H9 (cell line): ENCODE measurements at regions not wholly inside any gene's neighbourhood (a gene's known extent, or its start where the extent isn't known, plus 50 kb on each side); places are given as distances from the start of the nearest gene placed in this dataset.
A peak's percentile ranks its signal among the peaks of the same experiment; 100 is the strongest.

Source experiments
- DNase-seq: peaks from one replicate; pipeline ENCODE4 v3.0.0-alpha.2; 2017
- H2AFZ ChIP-seq: one replicate; pipeline ENCODE4 v1.6.1; 2013; ENCODE audit warnings: mild to moderate bottlenecking, low read length, control low read depth, moderate library complexity
- H2AK5ac ChIP-seq: 2 replicates; pipeline ENCODE4 v1.6.1; 2013; ENCODE audit warnings: low read length, control low read depth, mixed read lengths; ENCODE audit not compliant: insufficient read length
- H2BK120ac ChIP-seq: one replicate; pipeline ENCODE4 v1.6.1; 2013; ENCODE audit warnings: low read depth, mild to moderate bottlenecking, low read length, control low read depth, inconsistent platforms; ENCODE audit not compliant: poor library complexity, severe bottlenecking
- H2BK12ac ChIP-seq: 2 replicates; pipeline ENCODE4 v1.6.1; 2013; ENCODE audit warnings: low read length, control low read depth, mixed read lengths, low read depth; ENCODE audit not compliant: insufficient read length
- H2BK15ac ChIP-seq: 2 replicates; pipeline ENCODE4 v1.6.1; 2013; ENCODE audit warnings: low read depth, low read length, control low read depth
- H2BK20ac ChIP-seq: one replicate; pipeline ENCODE4 v1.6.1; 2013; ENCODE audit warnings: low read depth, mild to moderate bottlenecking, low read length, control low read depth, inconsistent platforms; ENCODE audit not compliant: poor library complexity, severe bottlenecking
- H2BK5ac ChIP-seq: 2 replicates; pipeline ENCODE4 v1.6.1; 2013; ENCODE audit warnings: low read length, control low read depth, mixed read lengths; ENCODE audit not compliant: insufficient read length
- H3K14ac ChIP-seq: 2 replicates; pipeline ENCODE4 v1.6.1; 2013; ENCODE audit warnings: low read length, control low read depth; ENCODE audit not compliant: insufficient read depth
- H3K18ac ChIP-seq: 2 replicates; pipeline ENCODE4 v1.6.1; 2013; ENCODE audit warnings: low read depth, mild to moderate bottlenecking, mixed read lengths, low read length, control low read depth; ENCODE audit not compliant: insufficient read length
- H3K23ac ChIP-seq: 2 replicates; pipeline ENCODE4 v1.6.1; 2013; ENCODE audit warnings: low read length, control low read depth, mixed read lengths, low read depth; ENCODE audit not compliant: insufficient read length
- H3K23me2 ChIP-seq: 2 replicates; pipeline ENCODE4 v1.6.1; 2013; ENCODE audit warnings: low read depth, mild to moderate bottlenecking, mixed read lengths, low read length, control low read depth; ENCODE audit not compliant: insufficient read length, poor library complexity, severe bottlenecking
- H3K27ac ChIP-seq: 2 replicates; pipeline ENCODE4 v1.5.1; 2013; ENCODE audit warnings: low read length, control low read depth, mixed read lengths, low read depth; ENCODE audit not compliant: insufficient read length
- H3K27me3 ChIP-seq: 2 replicates; pipeline ENCODE4 v1.6.1; 2013; ENCODE audit warnings: low read length, control low read depth, inconsistent platforms; ENCODE audit not compliant: insufficient read depth
- H3K4ac ChIP-seq: 2 replicates; pipeline ENCODE4 v1.6.1; 2013; ENCODE audit warnings: low read depth, mild to moderate bottlenecking, control low read depth, inconsistent platforms, low read length, moderate library complexity
- H3K4me1 ChIP-seq: 2 replicates; pipeline ENCODE4 v1.6.1; 2013; ENCODE audit warnings: low read length, control low read depth, inconsistent platforms; ENCODE audit not compliant: insufficient read depth
- H3K4me2 ChIP-seq: 2 replicates; pipeline ENCODE4 v1.6.1; 2013; ENCODE audit warnings: low read length, control low read depth, mixed read lengths; ENCODE audit not compliant: insufficient read length, insufficient read depth
- H3K56ac ChIP-seq: 2 replicates; pipeline ENCODE4 v1.6.1; 2013; ENCODE audit warnings: low read depth, mild to moderate bottlenecking, mixed read lengths, low read length, control low read depth; ENCODE audit not compliant: insufficient read length
- H3K79me1 ChIP-seq: 2 replicates; pipeline ENCODE4 v1.6.1; 2013; ENCODE audit warnings: low read depth, mild to moderate bottlenecking, moderate library complexity, low read length, control low read depth, inconsistent platforms; ENCODE audit not compliant: insufficient read depth, poor library complexity, severe bottlenecking
- H3K79me2 ChIP-seq: 2 replicates; pipeline ENCODE4 v1.6.1; 2013; ENCODE audit warnings: low read length, control low read depth, inconsistent platforms; ENCODE audit not compliant: insufficient read depth
- H3K9ac ChIP-seq: 2 replicates; pipeline ENCODE4 v1.6.1; 2013; ENCODE audit warnings: low read length, control low read depth, mixed read lengths; ENCODE audit not compliant: insufficient read length; ENCODE audit errors: extremely low read depth
- H3K9me3 ChIP-seq: one replicate; pipeline ENCODE4 v1.6.1; 2013; ENCODE audit warnings: low read depth, low read length, inconsistent platforms; ENCODE audit not compliant: control insufficient read depth
- H3T11ph ChIP-seq: one replicate; pipeline ENCODE4 v1.6.1; 2013; ENCODE audit warnings: mild to moderate bottlenecking, low read length, control low read depth, inconsistent platforms
- H4K20me1 ChIP-seq: one replicate; pipeline ENCODE4 v1.6.1; 2013; ENCODE audit not compliant: control insufficient read depth, insufficient read length, insufficient read depth
- H4K5ac ChIP-seq: 2 replicates; pipeline ENCODE4 v1.6.1; 2013; ENCODE audit warnings: low read depth, mild to moderate bottlenecking, mixed read lengths, low read length, control low read depth; ENCODE audit not compliant: insufficient read length
- H4K8ac ChIP-seq: replicated peaks from 2 replicates; pipeline ENCODE4 v1.6.1; 2013; ENCODE audit warnings: low read length, control low read depth, mixed read lengths, low read depth; ENCODE audit not compliant: insufficient read length
- H4K91ac ChIP-seq: 2 replicates; pipeline ENCODE4 v1.6.1; 2013; ENCODE audit warnings: low read depth, mild to moderate bottlenecking, moderate library complexity, mixed read lengths, low read length, control low read depth; ENCODE audit not compliant: insufficient read length
- H3K27ac Mint-ChIP-seq, 3 experiments: 2 replicates in 2 of 3; 3 replicates in 1 of 3; pipeline ENCODE4 v1.8.0; 2020 to 2021; ENCODE audit warnings: mixed read lengths in 3 of 3, mild to moderate bottlenecking in 1 of 3, moderate library complexity in 1 of 3
- H3K27me3 Mint-ChIP-seq: 2 replicates; pipeline ENCODE4 v1.8.0; 2021; ENCODE audit warnings: low read depth, mild to moderate bottlenecking, moderate library complexity, mixed read lengths
- H3K36me3 Mint-ChIP-seq, 3 experiments: 2 replicates in 2 of 3; 3 replicates in 1 of 3; pipeline ENCODE4 v1.8.0; 2020 to 2021; ENCODE audit warnings: low read depth in 3 of 3, mixed read lengths in 3 of 3; ENCODE audit not compliant: insufficient read depth in 1 of 3
- H3K4me1 Mint-ChIP-seq, 2 experiments: 2 replicates each; pipeline ENCODE4 v1.8.0; 2020; ENCODE audit warnings: mixed read lengths in 2 of 2
- H3K4me3 Mint-ChIP-seq, 2 experiments: 2 replicates in 1 of 2; 3 replicates in 1 of 2; pipeline ENCODE4 v1.8.0; 2020 to 2021; ENCODE audit warnings: mild to moderate bottlenecking in 2 of 2, mixed read lengths in 2 of 2, moderate library complexity in 1 of 2
- H3K9me3 Mint-ChIP-seq, 2 experiments: 2 replicates in 1 of 2; 3 replicates in 1 of 2; pipeline ENCODE4 v1.8.0; 2020; ENCODE audit warnings: mild to moderate bottlenecking in 2 of 2, mixed read lengths in 2 of 2, moderate library complexity in 1 of 2
- CTCF ChIP-seq: fragments of 200-600 bp; sonication (generic); conservative IDR thresholded peaks from 3 replicates; pipeline ENCODE4 v1.8.0; 2021; ENCODE audit warnings: antibody characterized with exemption, mild to moderate bottlenecking
- WGBS: extraction: QIAGEN DNeasy Blood & Tissue Kit; methylation state at CpG from one replicate; pipeline ENCODE4 v1.1.7; 2013; ENCODE audit warnings: missing lambda C conversion rate, low lambda C conversion rate, mixed read lengths; ENCODE audit not compliant: insufficient read length; ENCODE audit errors: extremely low coverage; 5-methylcytosine and 5-hydroxymethylcytosine counted together

DNA sequence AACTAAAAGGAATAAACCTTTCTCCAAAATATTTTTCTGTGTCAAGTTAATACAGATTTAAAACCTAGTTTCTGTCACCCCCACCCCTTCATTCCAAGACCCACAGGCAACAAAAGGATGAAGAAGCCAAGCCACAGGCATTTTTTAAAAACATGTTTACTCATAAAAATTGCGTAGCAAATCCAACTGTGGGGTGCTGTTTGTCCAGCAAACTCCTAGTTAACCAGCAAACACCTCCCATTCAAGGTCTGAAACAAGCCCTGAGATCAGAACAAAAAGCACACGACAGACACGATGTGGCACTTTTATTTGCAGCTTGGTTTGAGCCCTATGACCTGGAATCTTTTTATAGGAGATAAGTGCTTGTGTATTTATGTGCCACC lies 149.9 kb upstream of the CAMK1G start:
- Histone ChIP-seq H3K4me1 (peaks cover 18% of the 10 kb centered on the region; the same call in 1 of the 2 replicates), H2AFZ (no peak overlapping the region), H4K8ac (no peak overlapping the region), H3K4ac (no peak overlapping the region; the same call in 1 of the 2 replicates), H3K9ac (no peak overlapping the region), H2BK15ac (no peak overlapping the region), H2BK120ac (no peak overlapping the region), H3K23me2 (peaks cover 6% of the 10 kb centered on the region), H3K4me2 (no peak overlapping the region), H3K18ac (peak overlapping the region; percentile 66), H2AK5ac (no peak overlapping the region), H3K23ac (no peak overlapping the region), H2BK12ac (no peak overlapping the region), H3K79me2 (no peaks in the 10 kb centered on the region; the same call in 1 of the 2 replicates), H4K5ac (no peak overlapping the region), H4K91ac (no peak overlapping the region), H4K20me1 (no peaks in the 10 kb centered on the region), H3K79me1 (no peaks in the 10 kb centered on the region), H3K9me3 (no peaks in the 10 kb centered on the region), H3K56ac (no peak overlapping the region), H2BK5ac (no peak overlapping the region), H2BK20ac (no peak overlapping the region), H3T11ph (peak overlapping the region; percentile 74), H3K27ac (peak overlapping the region; percentile 79), H3K14ac (no peak overlapping the region), H3K27me3 (no peaks in the 10 kb centered on the region; the same call in 1 of the 2 replicates)
- peak overlapping the region; percentile 96 to 100 (median 98) for H3K27ac Mint-ChIP-seq
- H3K9me3 Mint-ChIP-seq: no peaks in the 10 kb centered on the region; a peak in 1 of 5 replicates
- WGBS: no CpG with 5 or more reads among the region's 3 CpGs
- peak overlapping the region in 1 of 2 experiments; percentile 25; a peak in 2 of 5 replicates for H3K4me3 Mint-ChIP-seq
- H3K27me3 Mint-ChIP-seq: no peaks in the 10 kb centered on the region
- no peak for DNase-seq
- H3K4me1 Mint-ChIP-seq: peaks cover 70% of the 10 kb centered on the region in 2 experiments
- peaks cover 2 to 21% (median 20%) of the 10 kb centered on the region in 3 experiments; a peak in 5 of 7 replicates for H3K36me3 Mint-ChIP-seq
- TF ChIP-seq CTCF: no peak
